Heart left ventricle (tissue), 13 donors: ENCODE measurements at regions not wholly inside any gene's neighbourhood (a gene's known extent, or its start where the extent isn't known, plus 50 kb on each side); places are given as distances from the start of the nearest gene placed in this dataset.

Source experiments
- CTCF ChIP-seq, 12 donors: fragments of 200-600 bp; sonication (generic) in 4 of 12; IDR thresholded peaks; one replicate each; pipeline versions ENCODE4 v1.5.0 to v1.8.0; 2018 to 2022; ENCODE audit warnings: antibody characterized with exemption in 12 of 12, mild to moderate bottlenecking in 5 of 12
- POLR2A ChIP-seq, 2 donors: fragments of 450-650 bp; IDR thresholded peaks; one replicate each; pipeline ENCODE4 v1.6.1; 2017; ENCODE audit warnings: antibody characterized with exemption in 2 of 2, mild to moderate bottlenecking in 2 of 2, moderate library complexity in 2 of 2
- donor health status: ischemic (EF 13 %, LVEDD 7.1; RV severe dilation, severe dysfunction).
- donor health status: DM: no; HTN: yes; CAD: no.
- donor health status: DM: no; HTN: no; CAD: no.
- donor health status: ischemic (EF 25% LVEDD 6.9; RV normal size, moderate dysfunction).
- donor health status: ischemic (EF 25% LVEDD 5.7; RV mildly dilated, moderate dysfunction).
- donor health status: ischemic (EF 35%, LVEDD 5.7; RV mildly dilated, moderate dysfunction).
- donor health status: nonischemic (EF 11% LVEDD 7.7; RV severe dilation, severe dysfunction).
- donor health status: DM: yes; HTN: yes; CAD: no.
- donor health status: PGD.
- donor health status: ischemic (EF 29% LVEDD 5.4; RV normal size, mild dysfunction).
- donor health status: nonischemic (EF 23%, LVEDD 6.1; RV moderate dilation, normal function).

DNA sequence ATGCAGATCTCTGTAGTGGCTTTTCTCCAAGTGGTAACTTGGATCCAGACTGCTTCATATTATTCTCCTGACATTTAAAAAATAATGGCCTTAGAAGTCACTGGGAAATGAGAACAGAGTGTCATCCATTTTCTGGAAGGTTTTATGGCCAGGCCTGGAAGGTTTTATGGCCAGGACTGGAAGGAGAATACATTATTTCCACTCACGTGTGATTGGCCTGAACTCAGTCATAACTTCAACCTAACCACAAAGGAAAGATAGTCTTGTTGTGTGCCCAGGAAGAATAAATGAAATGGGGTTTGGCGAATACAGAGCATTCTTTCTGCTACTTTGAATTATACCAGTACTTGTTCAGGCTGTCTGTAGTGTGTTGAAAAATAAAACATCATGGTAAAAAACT, 360.9 kb downstream of the GPAM start:
- TF ChIP-seq POLR2A (IDR thresholded peaks at IDR 0.05) (no peak), CTCF (IDR thresholded peaks at IDR 0.05) (no peak)
